IPS-15b (cell line): ENCODE measurements at regions not wholly inside any gene's neighbourhood (a gene's known extent, or its start where the extent isn't known, plus 50 kb on each side); places are given as distances from the start of the nearest gene placed in this dataset.

Source experiments
- H3K27me3 ChIP-seq: one replicate; pipeline ENCODE4 v1.6.1; 2013; ENCODE audit warnings: low read length; ENCODE audit not compliant: control insufficient read depth, insufficient read depth
- H3K36me3 ChIP-seq: one replicate; pipeline ENCODE4 v1.6.1; 2013; ENCODE audit warnings: low read length; ENCODE audit not compliant: control insufficient read depth, insufficient read depth
- H3K4me1 ChIP-seq: one replicate; pipeline ENCODE4 v1.6.1; 2013; ENCODE audit warnings: mild to moderate bottlenecking, low read length; ENCODE audit not compliant: control insufficient read depth, insufficient read depth
- H3K4me3 ChIP-seq: one replicate; pipeline ENCODE4 v1.5.1; 2013; ENCODE audit warnings: low read depth, low read length
- H3K9ac ChIP-seq: one replicate; pipeline ENCODE4 v1.6.1; 2013; ENCODE audit warnings: low read depth, mild to moderate bottlenecking, low read length
- H3K9me3 ChIP-seq: one replicate; pipeline ENCODE4 v1.6.1; 2013; ENCODE audit warnings: mild to moderate bottlenecking, low read length; ENCODE audit not compliant: control insufficient read depth, insufficient read depth

DNA sequence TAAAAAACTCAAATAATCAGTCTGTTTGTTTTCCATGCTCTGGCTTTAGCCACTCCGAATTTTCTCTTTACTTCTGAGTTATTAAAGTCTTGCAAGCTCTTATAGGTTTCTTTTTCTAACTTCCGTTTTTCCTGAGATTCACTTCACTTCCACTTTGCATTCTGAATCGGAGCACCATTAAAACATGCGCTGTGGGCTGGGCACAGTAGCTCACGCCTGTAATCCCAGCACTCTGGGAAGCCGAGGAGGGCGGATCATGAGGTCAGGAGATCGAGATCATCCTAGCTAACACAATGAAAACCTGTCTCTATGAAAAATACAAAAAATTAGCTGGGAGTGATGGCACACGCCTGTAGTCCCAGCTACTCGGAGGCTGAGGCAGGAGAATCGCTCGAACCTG lies 357.9 kb downstream of the SLITRK6 start:
- H3K27me3 ChIP-seq = no peaks in the 10 kb centered on the region
- H3K4me1 ChIP-seq = peaks cover 5% of the 10 kb centered on the region
- no peak overlapping the region for H3K9ac ChIP-seq
- H3K9me3 ChIP-seq = no peaks in the 10 kb centered on the region
- no peak overlapping the region for H3K4me3 ChIP-seq
- no peaks in the 10 kb centered on the region for H3K36me3 ChIP-seq

DNA sequence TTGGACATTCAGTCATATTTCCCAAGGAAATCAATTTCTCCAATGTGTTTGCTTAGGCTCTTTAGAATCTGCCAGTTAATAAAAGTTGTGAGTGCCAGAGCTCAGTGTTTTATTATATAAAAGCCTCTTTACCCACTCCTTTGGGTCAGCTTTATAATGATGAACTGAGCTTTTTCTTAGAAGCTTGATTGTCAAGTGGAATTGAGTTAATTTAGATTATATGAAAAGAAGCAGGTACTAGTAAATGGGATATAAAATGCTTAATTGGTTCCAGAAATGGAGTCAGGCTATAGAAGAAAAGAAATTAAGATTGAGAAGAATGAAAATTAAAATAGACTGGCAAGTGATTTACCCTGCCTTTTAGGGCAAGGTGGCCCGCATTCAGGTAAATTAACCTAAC lies 363.2 kb downstream of the SLITRK6 start:
- Histone ChIP-seq H3K4me3 (no peak overlapping the region), H3K9ac (no peak overlapping the region), H3K36me3 (no peaks in the 10 kb centered on the region), H3K4me1 (peaks cover 5% of the 10 kb centered on the region), H3K9me3 (no peaks in the 10 kb centered on the region), H3K27me3 (no peaks in the 10 kb centered on the region)

DNA sequence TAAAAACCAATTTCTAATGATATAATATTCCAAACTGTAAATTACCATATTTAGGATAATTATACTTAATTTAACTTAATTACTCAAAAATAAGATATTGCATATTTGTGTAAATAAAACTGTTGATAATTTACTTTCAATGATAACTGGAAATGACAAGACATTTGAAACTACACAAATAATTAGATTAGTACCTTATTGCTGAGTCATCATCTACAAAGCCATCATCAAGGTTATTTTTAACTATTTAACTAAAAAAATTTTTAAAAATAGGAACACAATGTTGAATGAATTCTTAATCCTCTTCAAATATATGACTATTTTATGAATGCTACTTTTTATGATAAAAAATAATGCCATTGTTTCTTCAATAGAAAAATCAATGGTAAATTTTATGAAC lies 364.3 kb downstream of the SLITRK6 start:
- no peaks in the 10 kb centered on the region for H3K9me3 ChIP-seq
- peaks cover 5% of the 10 kb centered on the region for H3K4me1 ChIP-seq
- H3K4me3 ChIP-seq = no peak overlapping the region
- no peaks in the 10 kb centered on the region for H3K27me3 ChIP-seq
- H3K9ac ChIP-seq = no peak overlapping the region
- H3K36me3 ChIP-seq = no peaks in the 10 kb centered on the region

GRCh38 chr13:85432881-85433280 lies 366.3 kb downstream of the SLITRK6 start:
- Histone ChIP-seq H3K4me3 (no peak overlapping the region), H3K4me1 (peaks cover 2% of the 10 kb centered on the region), H3K36me3 (no peaks in the 10 kb centered on the region), H3K9me3 (no peaks in the 10 kb centered on the region), H3K27me3 (no peaks in the 10 kb centered on the region), H3K9ac (no peak overlapping the region)

DNA sequence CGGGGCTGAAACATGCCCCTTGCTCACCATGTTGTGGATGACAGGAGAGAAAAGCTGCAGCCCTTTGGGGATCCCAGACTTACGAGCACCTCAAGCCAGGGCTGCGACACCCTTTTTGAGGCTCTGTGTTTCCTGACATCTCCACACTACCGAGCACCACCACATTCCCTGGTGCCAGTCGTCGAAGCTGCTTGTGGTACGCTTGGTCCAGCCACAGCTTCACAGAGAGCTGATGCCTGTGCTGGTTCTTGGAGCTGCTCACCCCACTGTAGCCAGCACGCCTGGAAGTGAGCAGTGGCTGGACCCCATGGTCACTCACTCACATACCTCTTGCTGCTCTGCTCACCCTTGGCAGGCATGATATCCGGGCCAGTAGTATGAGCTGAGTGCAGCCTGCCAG lies 367.5 kb downstream of the SLITRK6 start:
- Histone ChIP-seq H3K4me3 (no peak overlapping the region), H3K27me3 (no peaks in the 10 kb centered on the region), H3K36me3 (no peaks in the 10 kb centered on the region)

DNA sequence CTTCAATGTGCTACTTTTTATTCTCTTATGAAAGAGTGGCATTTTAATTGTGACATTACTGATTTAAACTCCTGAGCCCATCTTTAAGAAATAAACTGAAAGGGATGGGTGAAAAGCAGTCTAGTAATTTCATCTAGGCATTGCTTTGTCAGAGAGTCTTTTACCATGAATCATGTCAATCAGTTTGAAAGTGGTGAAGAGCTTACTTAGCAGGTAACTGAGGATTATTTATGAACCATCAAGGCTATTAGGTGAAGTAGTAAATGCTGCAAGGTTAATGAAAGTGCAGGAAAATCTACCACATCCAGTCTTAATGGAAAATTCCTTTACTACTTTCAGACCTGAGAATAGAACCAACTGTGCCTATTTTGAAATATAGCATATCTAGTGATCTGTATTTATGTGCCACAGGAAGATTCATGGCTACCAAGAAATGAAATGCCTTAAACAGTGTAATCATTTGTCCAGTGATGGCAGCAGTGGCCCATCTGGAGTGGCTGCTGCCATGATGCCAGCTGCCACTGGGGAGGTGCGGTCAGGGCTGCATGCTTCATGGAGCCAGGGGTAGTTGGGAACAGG lies 368.9 kb downstream of the SLITRK6 start:
- Histone ChIP-seq H3K4me1 (no peaks in the 10 kb centered on the region), H3K4me3 (no peak overlapping the region), H3K36me3 (no peaks in the 10 kb centered on the region), H3K9ac (no peak overlapping the region), H3K9me3 (no peaks in the 10 kb centered on the region), H3K27me3 (no peaks in the 10 kb centered on the region)

More for the DNA sequence above, 367.5 kb downstream of the SLITRK6 start:
- Histone ChIP-seq H3K9me3 (no peaks in the 10 kb centered on the region), H3K4me1 (no peaks in the 10 kb centered on the region), H3K9ac (no peak overlapping the region)

- Histone ChIP-seq H3K9me3 (no peaks in the 10 kb centered on the region), H3K9ac (no peak overlapping the region), H3K36me3 (no peaks in the 10 kb centered on the region), H3K27me3 (no peaks in the 10 kb centered on the region), H3K4me1 (no peaks in the 10 kb centered on the region), H3K4me3 (no peak overlapping the region)
Measured at GRCh38 chr13:85427416-85427815, 371.8 kb downstream of the SLITRK6 start.

- no peaks in the 10 kb centered on the region for H3K4me1 ChIP-seq
- no peaks in the 10 kb centered on the region for H3K36me3 ChIP-seq
- no peak overlapping the region for H3K4me3 ChIP-seq
- H3K27me3 ChIP-seq = no peaks in the 10 kb centered on the region
- H3K9ac ChIP-seq = no peak overlapping the region
- H3K9me3 ChIP-seq = no peaks in the 10 kb centered on the region
Measured at GRCh38 chr13:85420136-85420535, 379.1 kb downstream of the SLITRK6 start.

DNA sequence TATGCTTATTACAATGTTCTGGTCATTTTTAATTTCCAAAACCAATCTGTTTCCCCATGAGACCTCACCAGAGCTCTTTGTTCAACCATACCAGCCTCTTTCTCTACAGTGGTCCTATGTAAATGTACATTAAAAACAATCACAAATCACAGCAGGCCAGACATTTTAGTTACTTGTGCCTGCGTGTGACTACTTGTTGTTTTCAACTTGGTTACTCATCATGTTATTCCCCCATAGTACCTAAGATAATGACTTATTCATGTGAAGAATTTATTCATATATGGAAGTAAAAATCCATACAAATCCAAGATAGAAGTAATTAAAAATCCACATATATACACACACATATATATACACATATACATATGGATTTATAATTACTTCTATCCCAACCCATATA lies 379.6 kb downstream of the SLITRK6 start:
- Histone ChIP-seq H3K36me3 (no peaks in the 10 kb centered on the region), H3K4me1 (no peaks in the 10 kb centered on the region), H3K9ac (no peak overlapping the region), H3K4me3 (no peak overlapping the region), H3K27me3 (no peaks in the 10 kb centered on the region), H3K9me3 (no peaks in the 10 kb centered on the region)

DNA sequence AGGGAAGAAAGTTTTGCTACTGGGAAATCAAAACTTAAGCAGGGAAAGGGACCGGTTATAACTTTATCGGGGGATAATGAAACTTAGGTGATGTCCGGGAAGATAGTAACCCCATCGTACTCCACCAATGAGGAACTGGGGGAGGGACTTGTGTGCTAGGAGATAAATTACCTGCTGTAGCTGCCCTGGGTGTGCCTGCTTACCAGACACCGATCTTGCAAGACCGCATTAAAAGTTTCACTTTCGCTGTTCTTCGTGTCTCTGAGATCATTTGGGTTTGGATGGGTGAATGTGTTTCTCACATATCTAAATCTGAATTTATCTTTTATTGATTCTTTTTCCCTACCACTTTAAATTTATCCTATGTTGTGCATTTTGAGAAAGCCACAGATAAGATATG lies 381.4 kb downstream of the SLITRK6 start:
- no peak overlapping the region for H3K9ac ChIP-seq
- no peaks in the 10 kb centered on the region for H3K27me3 ChIP-seq
- H3K9me3 ChIP-seq = no peaks in the 10 kb centered on the region
- H3K36me3 ChIP-seq = no peaks in the 10 kb centered on the region
- H3K4me1 ChIP-seq = peaks cover 3% of the 10 kb centered on the region
- no peak overlapping the region for H3K4me3 ChIP-seq

DNA sequence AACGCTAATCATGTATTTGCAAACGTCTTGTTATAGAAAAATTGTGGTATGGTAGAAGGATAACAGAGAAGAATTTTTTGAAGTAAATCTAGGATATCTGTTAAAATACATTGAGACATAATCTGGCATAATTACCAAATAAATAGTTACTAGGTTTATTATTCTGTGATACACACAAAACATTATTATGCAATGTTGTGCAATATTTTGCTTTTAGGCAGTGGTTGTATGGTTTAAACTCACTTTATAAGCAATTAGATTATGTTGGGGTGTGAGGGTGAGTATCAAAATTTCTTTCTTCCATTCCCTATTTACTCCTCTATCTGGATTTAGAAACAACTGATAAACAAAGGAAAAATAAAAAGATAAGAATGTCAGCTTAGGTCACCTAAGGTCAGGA lies 385.6 kb downstream of the SLITRK6 start:
- Histone ChIP-seq H3K9me3 (no peaks in the 10 kb centered on the region), H3K36me3 (no peaks in the 10 kb centered on the region), H3K4me1 (peaks cover 3% of the 10 kb centered on the region), H3K4me3 (no peak overlapping the region), H3K27me3 (no peaks in the 10 kb centered on the region), H3K9ac (no peak overlapping the region)

- Histone ChIP-seq H3K36me3 (no peaks in the 10 kb centered on the region), H3K9me3 (no peaks in the 10 kb centered on the region), H3K4me1 (peaks cover 3% of the 10 kb centered on the region), H3K9ac (no peak overlapping the region), H3K4me3 (no peak overlapping the region), H3K27me3 (no peaks in the 10 kb centered on the region)
Measured at GRCh38 chr13:85412448-85412847, 386.8 kb downstream of the SLITRK6 start.
